ENCODE measurements at regions not wholly inside any gene's neighbourhood (a gene's known extent, or its start where the extent isn't known, plus 50 kb on each side); places are given as distances from the start of the nearest gene placed in this dataset.

DNA sequence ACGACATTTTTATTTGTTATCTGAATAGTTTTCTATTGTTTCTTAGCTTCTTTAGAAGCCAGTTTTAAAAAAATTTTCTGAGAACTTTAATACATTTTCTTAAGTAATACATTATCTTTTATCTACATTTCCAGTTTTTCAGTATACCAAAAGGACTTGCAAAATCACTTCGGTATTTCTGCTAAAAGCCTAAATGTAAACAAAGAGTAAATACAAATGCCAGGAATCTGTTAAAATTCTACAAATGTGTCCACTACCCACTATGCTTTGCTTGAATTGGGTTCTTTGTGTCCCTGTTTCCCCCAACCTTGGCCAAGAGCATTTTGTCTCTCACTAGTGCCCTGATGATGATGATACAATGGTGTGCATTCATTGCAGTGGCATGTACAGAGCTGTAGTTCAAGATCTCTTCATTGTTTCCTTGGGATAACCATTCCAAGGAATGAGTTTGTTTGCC, 611.2 kb downstream of the NR2F1-AS1 start:
- TF ChIP-seq, protein P1, sequence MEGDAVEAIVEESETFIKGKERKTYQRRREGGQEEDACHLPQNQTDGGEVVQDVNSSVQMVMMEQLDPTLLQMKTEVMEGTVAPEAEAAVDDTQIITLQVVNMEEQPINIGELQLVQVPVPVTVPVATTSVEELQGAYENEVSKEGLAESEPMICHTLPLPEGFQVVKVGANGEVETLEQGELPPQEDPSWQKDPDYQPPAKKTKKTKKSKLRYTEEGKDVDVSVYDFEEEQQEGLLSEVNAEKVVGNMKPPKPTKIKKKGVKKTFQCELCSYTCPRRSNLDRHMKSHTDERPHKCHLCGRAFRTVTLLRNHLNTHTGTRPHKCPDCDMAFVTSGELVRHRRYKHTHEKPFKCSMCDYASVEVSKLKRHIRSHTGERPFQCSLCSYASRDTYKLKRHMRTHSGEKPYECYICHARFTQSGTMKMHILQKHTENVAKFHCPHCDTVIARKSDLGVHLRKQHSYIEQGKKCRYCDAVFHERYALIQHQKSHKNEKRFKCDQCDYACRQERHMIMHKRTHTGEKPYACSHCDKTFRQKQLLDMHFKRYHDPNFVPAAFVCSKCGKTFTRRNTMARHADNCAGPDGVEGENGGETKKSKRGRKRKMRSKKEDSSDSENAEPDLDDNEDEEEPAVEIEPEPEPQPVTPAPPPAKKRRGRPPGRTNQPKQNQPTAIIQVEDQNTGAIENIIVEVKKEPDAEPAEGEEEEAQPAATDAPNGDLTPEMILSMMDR (IDR thresholded peaks at IDR 0.05 in 8 of 11, conservative IDR thresholded peaks at IDR 0.05 in 3 of 11): no peak
- no peak for TF ChIP-seq POLR2A (IDR thresholded peaks at IDR 0.05)

Measured in spleen (tissue), 7 donors.